CD14-positive monocyte (primary cell): ENCODE measurements at regions not wholly inside any gene's neighbourhood (a gene's known extent, or its start where the extent isn't known, plus 50 kb on each side); places are given as distances from the start of the nearest gene placed in this dataset.

Source experiments
- DNase-seq, 3 donors: peaks; one replicate each; pipeline ENCODE4 v3.0.0-alpha.2; 2011 to 2022
- H2AFZ ChIP-seq: 2 replicates; pipeline ENCODE4 v1.6.0; 2012; ENCODE audit warnings: mild to moderate bottlenecking, low read depth, low read length, inconsistent platforms; ENCODE audit not compliant: insufficient read depth, poor library complexity, severe bottlenecking
- H3K27ac ChIP-seq, 2 donors: 1 replicate in 1 of 2; 2 replicates in 1 of 2; pipeline ENCODE4 v1.5.1; 2012 to 2013; ENCODE audit warnings: low read length in 2 of 2, control low read depth in 1 of 2, inconsistent platforms in 1 of 2, low read depth in 1 of 2, mild to moderate bottlenecking in 1 of 2
- H3K27me3 ChIP-seq, 2 donors: one replicate each; pipeline versions ENCODE4 v1.6.0 to v1.6.1; 2011 to 2013; ENCODE audit warnings: low read length in 2 of 2; ENCODE audit not compliant: control insufficient read depth in 2 of 2, insufficient read depth in 2 of 2
- H3K36me3 ChIP-seq, 2 donors: replicated peaks in 1 of 2; 1 replicate in 1 of 2; 2 replicates in 1 of 2; pipeline versions ENCODE4 v1.5.1 to v1.6.1; 2012 to 2013; ENCODE audit warnings: low read length in 2 of 2, control low read depth in 1 of 2, inconsistent platforms in 1 of 2, mild to moderate bottlenecking in 1 of 2; ENCODE audit not compliant: insufficient read depth in 2 of 2, control insufficient read depth in 1 of 2
- H3K4me1 ChIP-seq, 2 donors: 1 replicate in 1 of 2; 2 replicates in 1 of 2; pipeline versions ENCODE4 v1.5.1 to v1.6.1; 2012 to 2013; ENCODE audit warnings: low read length in 2 of 2, control low read depth in 1 of 2, inconsistent platforms in 1 of 2, mild to moderate bottlenecking in 1 of 2, moderate library complexity in 1 of 2; ENCODE audit not compliant: insufficient read depth in 2 of 2, control insufficient read depth in 1 of 2
- H3K4me2 ChIP-seq: replicated peaks from 2 replicates; pipeline ENCODE3; 2012; ENCODE audit warnings: low read length, moderate library complexity, mild to moderate bottlenecking; ENCODE audit not compliant: poor library complexity, severe bottlenecking; ENCODE audit errors: extremely low read depth
- H3K4me3 ChIP-seq, 3 experiments: fragments of 200-600 bp in 1 of 3; sonication (generic) in 1 of 3; replicated peaks in 1 of 3; 1 replicate in 2 of 3; 2 replicates in 1 of 3; pipeline ENCODE4 v1.5.1; 2011 to 2013; ENCODE audit warnings: low read length in 3 of 3, mild to moderate bottlenecking in 3 of 3, control low read depth in 2 of 3, low read depth in 2 of 3, inconsistent platforms in 1 of 3, moderate library complexity in 1 of 3
- H3K79me2 ChIP-seq: 2 replicates; pipeline ENCODE4 v1.6.0; 2012; ENCODE audit warnings: mild to moderate bottlenecking, control low read depth, inconsistent platforms, low read length, moderate library complexity; ENCODE audit not compliant: insufficient read depth
- H3K9ac ChIP-seq: 2 replicates; pipeline ENCODE4 v1.6.0; 2017; ENCODE audit warnings: low read length, mild to moderate bottlenecking; ENCODE audit not compliant: insufficient read depth, poor library complexity, severe bottlenecking
- H3K9me3 ChIP-seq, 2 donors: replicated peaks in 1 of 2; 1 replicate in 1 of 2; 2 replicates in 1 of 2; pipeline versions ENCODE4 v1.5.1 to v1.6.1; 2012 to 2013; ENCODE audit warnings: low read length in 2 of 2, control low read depth in 1 of 2; ENCODE audit not compliant: control insufficient read depth in 1 of 2, insufficient read depth in 1 of 2
- H4K20me1 ChIP-seq: 2 replicates; pipeline ENCODE4 v1.6.0; 2012; ENCODE audit warnings: mild to moderate bottlenecking, low read length, control low read depth, moderate library complexity; ENCODE audit not compliant: insufficient read depth
- H3K27ac Mint-ChIP-seq, 7 donors: one replicate each; pipeline ENCODE4 v1.8.0; 2020; ENCODE audit warnings: mild to moderate bottlenecking in 7 of 7, mixed read lengths in 7 of 7, moderate library complexity in 6 of 7, inconsistent platforms in 2 of 7
- H3K27me3 Mint-ChIP-seq, 3 donors: one replicate each; pipeline ENCODE4 v1.8.0; 2021 to 2022; ENCODE audit warnings: low read depth in 3 of 3, mild to moderate bottlenecking in 3 of 3, mixed read lengths in 3 of 3, moderate library complexity in 3 of 3, inconsistent platforms in 1 of 3
- H3K36me3 Mint-ChIP-seq, 2 donors: one replicate each; pipeline ENCODE4 v1.8.0; 2020; ENCODE audit warnings: mixed read lengths in 2 of 2, inconsistent platforms in 1 of 2, mild to moderate bottlenecking in 1 of 2
- H3K4me1 Mint-ChIP-seq: one replicate; pipeline ENCODE4 v1.8.0; 2020; ENCODE audit warnings: mild to moderate bottlenecking, mixed read lengths
- H3K4me3 Mint-ChIP-seq, 2 donors: one replicate each; pipeline ENCODE4 v1.8.0; 2020; ENCODE audit warnings: mild to moderate bottlenecking in 2 of 2, mixed read lengths in 2 of 2, moderate library complexity in 1 of 2
- H3K9me3 Mint-ChIP-seq, 7 donors: one replicate each; pipeline ENCODE4 v1.8.0; 2020 to 2022; ENCODE audit warnings: mixed read lengths in 7 of 7, mild to moderate bottlenecking in 6 of 7, moderate library complexity in 6 of 7, inconsistent platforms in 2 of 7
- WGBS: methylation state at CpG from one replicate; pipeline ENCODE4 v1.1.5; 2013; ENCODE audit warnings: missing lambda C conversion rate; ENCODE audit not compliant: insufficient coverage; 5-methylcytosine and 5-hydroxymethylcytosine counted together
- intact Hi-C, 2 donors: fragments of 100-400 bp; cut with micrococcal nuclease; formaldehyde crosslinking; loops; one replicate each; pipeline versions ENCODE4 v1.15.0 to v1.15.1; 2023
- TF ChIP-seq, protein P1 (sequence below): fragments of 200-600 bp; IDR thresholded peaks from one replicate; pipeline ENCODE4 v1.8.0; 2022; ENCODE audit warnings: antibody characterized with exemption, mild to moderate bottlenecking

- Histone ChIP-seq H2AFZ (no peak overlapping the region), H4K20me1 (no peaks in the 10 kb centered on the region), H3K4me2 (no peak overlapping the region), H3K27ac (no peak overlapping the region), H3K4me3 (no peak overlapping the region), H3K27me3 (no peaks in the 10 kb centered on the region), H3K9ac (no peak overlapping the region), H3K4me1 (no peaks in the 10 kb centered on the region), H3K79me2 (no peaks in the 10 kb centered on the region), H3K36me3 (no peaks in the 10 kb centered on the region), H3K9me3 (no peaks in the 10 kb centered on the region)
- TF ChIP-seq, protein P1, sequence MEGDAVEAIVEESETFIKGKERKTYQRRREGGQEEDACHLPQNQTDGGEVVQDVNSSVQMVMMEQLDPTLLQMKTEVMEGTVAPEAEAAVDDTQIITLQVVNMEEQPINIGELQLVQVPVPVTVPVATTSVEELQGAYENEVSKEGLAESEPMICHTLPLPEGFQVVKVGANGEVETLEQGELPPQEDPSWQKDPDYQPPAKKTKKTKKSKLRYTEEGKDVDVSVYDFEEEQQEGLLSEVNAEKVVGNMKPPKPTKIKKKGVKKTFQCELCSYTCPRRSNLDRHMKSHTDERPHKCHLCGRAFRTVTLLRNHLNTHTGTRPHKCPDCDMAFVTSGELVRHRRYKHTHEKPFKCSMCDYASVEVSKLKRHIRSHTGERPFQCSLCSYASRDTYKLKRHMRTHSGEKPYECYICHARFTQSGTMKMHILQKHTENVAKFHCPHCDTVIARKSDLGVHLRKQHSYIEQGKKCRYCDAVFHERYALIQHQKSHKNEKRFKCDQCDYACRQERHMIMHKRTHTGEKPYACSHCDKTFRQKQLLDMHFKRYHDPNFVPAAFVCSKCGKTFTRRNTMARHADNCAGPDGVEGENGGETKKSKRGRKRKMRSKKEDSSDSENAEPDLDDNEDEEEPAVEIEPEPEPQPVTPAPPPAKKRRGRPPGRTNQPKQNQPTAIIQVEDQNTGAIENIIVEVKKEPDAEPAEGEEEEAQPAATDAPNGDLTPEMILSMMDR: no peak
- no peak overlapping the region for H3K27ac Mint-ChIP-seq
- H3K4me3 Mint-ChIP-seq: no peak overlapping the region
- H3K9me3 Mint-ChIP-seq: peaks cover 0 to 4% (median 0%) of the 10 kb centered on the region in 7 donors
- no CpG with 5 or more reads among the region's 1 CpG for WGBS
- intact Hi-C loops: no loop called here
- no peaks in the 10 kb centered on the region for H3K27me3 Mint-ChIP-seq
- H3K4me1 Mint-ChIP-seq: no peaks in the 10 kb centered on the region
- no peak for DNase-seq
- H3K36me3 Mint-ChIP-seq: no peaks in the 10 kb centered on the region
Measured at GRCh38 chr9:12221470-12221869, 471.7 kb upstream of the TYRP1 start.

- WGBS: no CpG with 5 or more reads among the region's 4 CpGs
- H3K4me1 Mint-ChIP-seq: no peaks in the 10 kb centered on the region
- Histone ChIP-seq H3K27ac (no peak overlapping the region), H3K27me3 (no peaks in the 10 kb centered on the region), H3K4me3 (no peak overlapping the region), H3K9me3 (no peaks in the 10 kb centered on the region), H3K36me3 (no peaks in the 10 kb centered on the region), H3K4me2 (no peak overlapping the region), H3K79me2 (no peaks in the 10 kb centered on the region), H3K4me1 (no peaks in the 10 kb centered on the region), H4K20me1 (no peaks in the 10 kb centered on the region), H2AFZ (no peak overlapping the region), H3K9ac (no peak overlapping the region)
- no peak overlapping the region for H3K27ac Mint-ChIP-seq
- H3K9me3 Mint-ChIP-seq: peaks cover 0 to 2% (median 0%) of the 10 kb centered on the region in 7 donors
- intact Hi-C loops: no loop called here
- H3K27me3 Mint-ChIP-seq: no peaks in the 10 kb centered on the region
- H3K4me3 Mint-ChIP-seq: no peak overlapping the region
- no peak for DNase-seq
- H3K36me3 Mint-ChIP-seq: no peaks in the 10 kb centered on the region
- TF ChIP-seq, protein P1: no peak
Measured at GRCh38 chr9:12224449-12224848, 468.7 kb upstream of the TYRP1 start.
